ENCODE measurements at regions not wholly inside any gene's neighbourhood (a gene's known extent, or its start where the extent isn't known, plus 50 kb on each side); places are given as distances from the start of the nearest gene placed in this dataset.
"Not testable (repeated sequence)": the region's sequence is repeated elsewhere in the genome, so short reads cannot be mapped to it uniquely, and the experiment has no call there.

- Mint-ChIP-seq H3K9me3 (ENCODE audit: unreplicated experiment) (no peaks in the 10 kb centered on the region), H3K4me1 (ENCODE audit: unreplicated experiment) (no peaks in the 10 kb centered on the region), H3K4me3 (ENCODE audit: unreplicated experiment) (no peak overlapping the region), H3K36me3 (ENCODE audit: unreplicated experiment) (no peaks in the 10 kb centered on the region), H3K27ac (ENCODE audit: unreplicated experiment) (no peak overlapping the region), H3K27me3 (ENCODE audit: unreplicated experiment) (no peaks in the 10 kb centered on the region)
- no peak for DNase-seq (ENCODE audit: extremely low spot score, unreplicated experiment)
- TF ChIP-seq CTCF (IDR thresholded peaks at IDR 0.05), result no peak
Observed at GRCh38 chr12:131271724-131272123, 318.0 kb downstream of the ADGRD1 start.

DNA sequence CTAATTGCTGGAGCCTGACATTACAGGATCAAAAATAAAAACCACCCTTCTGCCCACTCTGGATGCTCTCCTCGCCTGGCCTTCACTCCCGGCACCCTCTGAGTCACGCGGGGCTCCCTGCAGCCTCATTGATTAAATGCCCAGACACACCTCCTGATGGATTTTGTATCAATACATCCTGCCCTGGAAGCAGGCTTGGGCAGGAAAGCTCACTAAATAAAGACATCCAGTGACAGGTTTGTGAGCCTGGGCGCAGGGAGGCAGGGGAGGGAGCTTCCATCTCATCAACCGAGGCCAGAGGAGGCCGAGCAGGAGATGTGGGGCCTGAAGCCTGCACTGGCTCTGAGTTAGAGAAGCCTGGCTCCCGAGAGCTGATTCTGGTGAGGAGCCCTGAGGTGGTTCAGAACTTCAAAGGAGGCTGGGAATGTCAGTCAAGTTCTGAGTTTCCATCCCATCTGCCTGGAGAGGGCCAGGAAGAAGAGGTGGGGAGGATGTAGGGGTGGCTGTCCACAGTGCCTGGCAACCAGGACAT is 318.6 kb downstream of the ADGRD1 start:
- not testable (repeated sequence) for H3K36me3 Mint-ChIP-seq (ENCODE audit: unreplicated experiment); H3K4me3 Mint-ChIP-seq (ENCODE audit: unreplicated experiment); H3K4me1 Mint-ChIP-seq (ENCODE audit: unreplicated experiment); DNase-seq (ENCODE audit: extremely low spot score, unreplicated experiment); H3K9me3 Mint-ChIP-seq (ENCODE audit: unreplicated experiment); H3K27me3 Mint-ChIP-seq (ENCODE audit: unreplicated experiment); H3K27ac Mint-ChIP-seq (ENCODE audit: unreplicated experiment)

GRCh38 chr12:131273291-131273845 is 319.7 kb downstream of the ADGRD1 start:
- no peak for TF ChIP-seq CTCF (IDR thresholded peaks at IDR 0.05)
- Mint-ChIP-seq H3K9me3 (ENCODE audit: unreplicated experiment) (no peaks in the 10 kb centered on the region), H3K4me1 (ENCODE audit: unreplicated experiment) (no peaks in the 10 kb centered on the region), H3K4me3 (ENCODE audit: unreplicated experiment) (no peak overlapping the region), H3K27me3 (ENCODE audit: unreplicated experiment) (no peaks in the 10 kb centered on the region), H3K27ac (ENCODE audit: unreplicated experiment) (no peak overlapping the region), H3K36me3 (ENCODE audit: unreplicated experiment) (no peaks in the 10 kb centered on the region)
- no peak for DNase-seq (ENCODE audit: extremely low spot score, unreplicated experiment)

GRCh38 chr12:131274061-131274460 is 320.4 kb downstream of the ADGRD1 start:
- Mint-ChIP-seq H3K27me3 (ENCODE audit: unreplicated experiment) (no peaks in the 10 kb centered on the region), H3K4me3 (ENCODE audit: unreplicated experiment) (no peak overlapping the region), H3K9me3 (ENCODE audit: unreplicated experiment) (no peaks in the 10 kb centered on the region), H3K36me3 (ENCODE audit: unreplicated experiment) (no peaks in the 10 kb centered on the region), H3K27ac (ENCODE audit: unreplicated experiment) (no peak overlapping the region), H3K4me1 (ENCODE audit: unreplicated experiment) (no peaks in the 10 kb centered on the region)
- no peak for DNase-seq (ENCODE audit: extremely low spot score, unreplicated experiment)
- TF ChIP-seq CTCF (IDR thresholded peaks at IDR 0.05), result no peak

DNA sequence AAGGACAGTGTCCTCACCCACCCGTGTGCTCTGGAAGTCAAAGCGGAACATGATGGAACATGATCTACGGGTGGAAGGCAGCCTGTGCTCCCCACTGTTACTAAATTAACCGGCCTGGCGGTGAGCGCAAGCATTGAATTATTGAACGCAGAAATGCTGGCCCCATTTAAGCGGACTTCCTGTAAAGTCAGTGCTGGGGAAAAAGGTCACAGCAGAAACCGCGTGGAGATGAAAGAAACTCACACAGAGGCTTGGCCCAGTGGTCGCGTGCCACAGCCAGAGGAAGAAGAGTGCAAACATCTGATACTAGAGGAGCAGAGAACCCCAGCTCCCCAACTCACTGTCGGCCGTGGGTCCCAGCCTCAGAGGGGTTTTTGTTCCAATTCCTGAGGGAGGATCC is 321.2 kb downstream of the ADGRD1 start:
- H3K9me3 Mint-ChIP-seq (ENCODE audit: unreplicated experiment), result no peaks in the 10 kb centered on the region
- H3K36me3 Mint-ChIP-seq (ENCODE audit: unreplicated experiment), result no peaks in the 10 kb centered on the region
- no peaks in the 10 kb centered on the region for H3K27me3 Mint-ChIP-seq (ENCODE audit: unreplicated experiment)
- H3K4me3 Mint-ChIP-seq (ENCODE audit: unreplicated experiment), result no peak overlapping the region
- no peak overlapping the region for H3K27ac Mint-ChIP-seq (ENCODE audit: unreplicated experiment)
- no peak for TF ChIP-seq CTCF (IDR thresholded peaks at IDR 0.05)
- H3K4me1 Mint-ChIP-seq (ENCODE audit: unreplicated experiment), result no peaks in the 10 kb centered on the region
- no peak for DNase-seq (ENCODE audit: extremely low spot score, unreplicated experiment)

- H3K27me3 Mint-ChIP-seq (ENCODE audit: unreplicated experiment), result no peaks in the 10 kb centered on the region
- H3K4me1 Mint-ChIP-seq (ENCODE audit: unreplicated experiment), result no peaks in the 10 kb centered on the region
- H3K27ac Mint-ChIP-seq (ENCODE audit: unreplicated experiment), result no peak overlapping the region
- no peaks in the 10 kb centered on the region for H3K9me3 Mint-ChIP-seq (ENCODE audit: unreplicated experiment)
- H3K4me3 Mint-ChIP-seq (ENCODE audit: unreplicated experiment), result no peak overlapping the region
- H3K36me3 Mint-ChIP-seq (ENCODE audit: unreplicated experiment), result no peaks in the 10 kb centered on the region
- no peak for TF ChIP-seq CTCF (IDR thresholded peaks at IDR 0.05)
- DNase-seq (ENCODE audit: extremely low spot score, unreplicated experiment), result no peak
Observed at GRCh38 chr12:131275824-131276223, 322.1 kb downstream of the ADGRD1 start.
